Spleen (tissue), 11 donors: ENCODE measurements at regions not wholly inside any gene's neighbourhood (a gene's known extent, or its start where the extent isn't known, plus 50 kb on each side); places are given as distances from the start of the nearest gene placed in this dataset.

Source experiments
- DNase-seq: peaks from one replicate; pipeline ENCODE4 v3.0.0-alpha.2; 2020
- H3K27ac ChIP-seq, 8 donors: fragments of 200-600 bp; sonication (generic) in 7 of 8; 1 replicate in 4 of 8; 2 replicates in 4 of 8; pipeline versions ENCODE4 v1.5.0 to v1.8.0; 2016 to 2021; ENCODE audit warnings: inconsistent platforms in 4 of 8, mild to moderate bottlenecking in 4 of 8, moderate library complexity in 1 of 8
- H3K27me3 ChIP-seq, 7 donors: fragments of 200-600 bp; sonication (generic) in 6 of 7; replicated peaks in 1 of 7; 1 replicate in 4 of 7; 2 replicates in 3 of 7; pipeline versions ENCODE4 v1.5.0 to v1.8.0; 2016 to 2021; ENCODE audit warnings: inconsistent platforms in 3 of 7, mild to moderate bottlenecking in 1 of 7
- H3K36me3 ChIP-seq, 6 donors: fragments of 200-600 bp; sonication (generic) in 5 of 6; 1 replicate in 4 of 6; 2 replicates in 2 of 6; pipeline versions ENCODE4 v1.5.0 to v1.8.0; 2016 to 2021; ENCODE audit warnings: inconsistent platforms in 2 of 6
- H3K4me1 ChIP-seq, 6 donors: fragments of 200-600 bp; sonication (generic) in 5 of 6; 1 replicate in 3 of 6; 2 replicates in 3 of 6; pipeline versions ENCODE4 v1.5.0 to v1.8.0; 2016 to 2021; ENCODE audit warnings: inconsistent platforms in 3 of 6
- H3K4me3 ChIP-seq, 8 donors: fragments of 200-600 bp; sonication (generic) in 7 of 8; 1 replicate in 4 of 8; 2 replicates in 4 of 8; pipeline versions ENCODE4 v1.5.0 to v1.8.0; 2016 to 2021; ENCODE audit warnings: inconsistent platforms in 4 of 8, mild to moderate bottlenecking in 4 of 8, moderate library complexity in 2 of 8
- H3K9me3 ChIP-seq, 8 donors: fragments of 200-600 bp; sonication (generic) in 7 of 8; 1 replicate in 4 of 8; 2 replicates in 4 of 8; pipeline versions ENCODE4 v1.5.0 to v1.8.0; 2016 to 2021; ENCODE audit warnings: inconsistent platforms in 4 of 8
- CTCF ChIP-seq, 11 experiments: fragments of 200-600 bp in 7 of 11; fragments of 450-650 bp in 4 of 11; sonication (generic) in 4 of 11; IDR thresholded peaks in 8 of 11; conservative IDR thresholded peaks in 3 of 11; 1 replicate in 7 of 11; 2 replicates in 4 of 11; pipeline versions ENCODE4 v1.4.0 to v1.8.0; 2016 to 2021; ENCODE audit warnings: antibody characterized with exemption in 11 of 11, inconsistent platforms in 4 of 11, mild to moderate bottlenecking in 1 of 11
- POLR2A ChIP-seq, 3 donors: fragments of 450-650 bp; IDR thresholded peaks; one replicate each; pipeline ENCODE4 v1.5.1; 2017; ENCODE audit warnings: antibody characterized with exemption in 3 of 3, mild to moderate bottlenecking in 1 of 3
- POLR2AphosphoS5 ChIP-seq, 3 donors: sonication (generic); formaldehyde crosslinking; IDR thresholded peaks; one replicate each; pipeline ENCODE4 v1.5.1; 2017; ENCODE audit warnings: antibody characterized with exemption in 3 of 3
- WGBS, 5 donors: extraction: QIAGEN DNeasy Blood & Tissue Kit in 3 of 5; methylation state at CpG; one replicate each; pipeline versions ENCODE4 v1.1.5 to v1.1.7; 2013 to 2018; 5-methylcytosine and 5-hydroxymethylcytosine counted together
- intact Hi-C: fragments of 100-400 bp; cut with DNase I; formaldehyde crosslinking; loops from one replicate; pipeline ENCODE4 v1.15.0; 2023; ENCODE audit warnings: low total_unique reads
- donor health status: healthy with polysubstance abuse.
- donor health status: DM: no; HTN: no; CAD: no; lungs with moderate emphysema.
- donor health status: DM: no; HTN: no; CAD: no.
- donor health status: Bipolar disorder and iron deficiency.
- donor health status: healthy.
- donor health status: DM: no; HTN: no; CAD: no.
- donor health status: DM: yes; HTN: yes; CAD: no.

GRCh38 chr7:46839651-46840050 is 742.3 kb downstream of the TNS3 start:
- intact Hi-C loops = no loop called here
- H3K36me3 ChIP-seq = no peaks in the 10 kb centered on the region
- no peaks in the 10 kb centered on the region for H3K4me1 ChIP-seq
- WGBS, 5 donors = 70 to 86% (median 80%) methylated on average over 3 of the region's 3 CpGs
- H3K27ac ChIP-seq = no peak overlapping the region
- H3K4me3 ChIP-seq = no peak overlapping the region
- peaks cover 0 to 8% (median 0%) of the 10 kb centered on the region in 8 donors for H3K9me3 ChIP-seq
- TF ChIP-seq POLR2A (IDR thresholded peaks at IDR 0.05) = no peak
- DNase-seq = no peak
- no peaks in the 10 kb centered on the region for H3K27me3 ChIP-seq

GRCh38 chr7:46838463-46838862 is 743.4 kb downstream of the TNS3 start:
- no peaks in the 10 kb centered on the region for H3K36me3 ChIP-seq
- no peak for DNase-seq
- TF ChIP-seq POLR2A (IDR thresholded peaks at IDR 0.05) (no peak), POLR2AphosphoS5 (IDR thresholded peaks at IDR 0.05) (no peak), CTCF (IDR thresholded peaks at IDR 0.05 in 8 of 11, conservative IDR thresholded peaks at IDR 0.05 in 3 of 11) (no peak)
- WGBS, 5 donors = 79 to 88% (median 84%) methylated on average over 5 of the region's 5 CpGs
- no peak overlapping the region for H3K27ac ChIP-seq
- no peaks in the 10 kb centered on the region for H3K4me1 ChIP-seq
- H3K4me3 ChIP-seq = no peak overlapping the region
- H3K27me3 ChIP-seq = no peaks in the 10 kb centered on the region
- H3K9me3 ChIP-seq = peaks cover 0 to 8% (median 0%) of the 10 kb centered on the region in 8 donors
- intact Hi-C loops = no loop called here

GRCh38 chr7:46835556-46835955 is 746.4 kb downstream of the TNS3 start:
- no peak for DNase-seq
- 83 to 98% (median 91%) methylated on average over 2 of the region's 2 CpGs for WGBS, 5 donors
- Histone ChIP-seq H3K4me3 (no peak overlapping the region), H3K4me1 (no peaks in the 10 kb centered on the region), H3K27me3 (no peaks in the 10 kb centered on the region), H3K36me3 (no peaks in the 10 kb centered on the region), H3K27ac (no peak overlapping the region), H3K9me3 (peaks cover 0 to 8% (median 0%) of the 10 kb centered on the region in 8 donors)
- no peak for TF ChIP-seq CTCF (IDR thresholded peaks at IDR 0.05 in 8 of 11, conservative IDR thresholded peaks at IDR 0.05 in 3 of 11)
- TF ChIP-seq POLR2A (IDR thresholded peaks at IDR 0.05) = no peak
- TF ChIP-seq POLR2AphosphoS5 (IDR thresholded peaks at IDR 0.05) = no peak
- intact Hi-C loops = no loop called here

- WGBS, 5 donors = 68 to 88% (median 80%) methylated on average over 5 of the region's 5 CpGs
- intact Hi-C loops = no loop called here
- TF ChIP-seq CTCF (IDR thresholded peaks at IDR 0.05 in 8 of 11, conservative IDR thresholded peaks at IDR 0.05 in 3 of 11) = no peak
- TF ChIP-seq POLR2AphosphoS5 (IDR thresholded peaks at IDR 0.05) = no peak
- no peak for TF ChIP-seq POLR2A (IDR thresholded peaks at IDR 0.05)
Observed at GRCh38 chr7:46834921-46835320, 747.0 kb downstream of the TNS3 start.

GRCh38 chr7:46833197-46833596 is 748.7 kb downstream of the TNS3 start:
- H3K4me3 ChIP-seq = no peak overlapping the region
- WGBS, 5 donors = 78 to 100% (median 90%) methylated on average over 1 of the region's 1 CpG
- DNase-seq = no peak

More at GRCh38 chr7:46834921-46835320, 747.0 kb downstream of the TNS3 start:
- H3K27me3 ChIP-seq = no peaks in the 10 kb centered on the region
- no peaks in the 10 kb centered on the region for H3K4me1 ChIP-seq
- H3K9me3 ChIP-seq = peaks cover 0 to 8% (median 0%) of the 10 kb centered on the region in 8 donors
- no peaks in the 10 kb centered on the region for H3K36me3 ChIP-seq
- no peak for DNase-seq
- H3K27ac ChIP-seq = no peak overlapping the region
- H3K4me3 ChIP-seq = no peak overlapping the region

More at GRCh38 chr7:46833197-46833596, 748.7 kb downstream of the TNS3 start:
- no peaks in the 10 kb centered on the region for H3K27me3 ChIP-seq
- no peak for TF ChIP-seq CTCF (IDR thresholded peaks at IDR 0.05 in 8 of 11, conservative IDR thresholded peaks at IDR 0.05 in 3 of 11)
- no peak for TF ChIP-seq POLR2AphosphoS5 (IDR thresholded peaks at IDR 0.05)
- no peak for TF ChIP-seq POLR2A (IDR thresholded peaks at IDR 0.05)
- peaks cover 0 to 19% (median 6%) of the 10 kb centered on the region in 8 donors for H3K9me3 ChIP-seq
- H3K36me3 ChIP-seq = no peaks in the 10 kb centered on the region
- H3K4me1 ChIP-seq = no peaks in the 10 kb centered on the region
- no peak overlapping the region for H3K27ac ChIP-seq
- intact Hi-C loops = no loop called here
